ENCODE measurements at regions not wholly inside any gene's neighbourhood (a gene's known extent, or its start where the extent isn't known, plus 50 kb on each side); places are given as distances from the start of the nearest gene placed in this dataset.

DNA sequence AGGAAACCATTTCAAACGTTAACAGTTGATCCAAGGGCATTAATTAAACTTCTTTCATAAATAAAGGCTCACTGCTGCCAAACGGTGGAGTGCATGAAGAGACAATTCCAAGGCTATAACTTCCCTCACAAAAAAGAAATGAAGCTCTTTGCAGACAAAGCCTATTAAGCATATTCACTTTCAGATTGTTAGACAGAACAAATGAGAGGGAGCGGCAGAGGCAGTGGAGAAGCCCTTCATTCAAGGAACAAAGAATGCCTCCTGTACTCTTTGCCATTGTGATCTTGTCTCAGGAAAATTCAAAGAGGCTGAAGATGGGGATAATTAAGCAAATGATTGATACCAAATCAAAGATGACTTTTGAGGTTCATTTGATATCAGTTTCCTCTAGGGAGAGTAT, 370.5 kb upstream of the FAT1 start:
- intact Hi-C loops (cut with micrococcal nuclease): no loop called here
- Mint-ChIP-seq H3K4me3 (no peak overlapping the region), H3K9me3 (peaks cover 11 to 20% of the 10 kb centered on the region in 2 donors), H3K27me3 (ENCODE audit: low read depth in 2 of 2) (no peaks in the 10 kb centered on the region), H3K4me1 (no peaks in the 10 kb centered on the region), H3K36me3 (no peaks in the 10 kb centered on the region), H3K27ac (no peak overlapping the region)
- 82% methylated on average over 3 of the region's 3 CpGs for WGBS (ENCODE audit: insufficient coverage)
- ATAC-seq (no peak), DNase-seq (no peak)
- no peaks in the 10 kb centered on the region for H3K4me1 ChIP-seq (ENCODE audit: control insufficient read depth, insufficient read depth, low read length)
- H3K4me3 ChIP-seq (ENCODE audit: low read length): no peak overlapping the region
- H3K36me3 ChIP-seq (ENCODE audit: control insufficient read depth, insufficient read depth, low read length): no peaks in the 10 kb centered on the region
- no peaks in the 10 kb centered on the region for H3K27me3 ChIP-seq (ENCODE audit: control insufficient read depth, insufficient read depth, low read length)
- TF ChIP-seq, protein P1, sequence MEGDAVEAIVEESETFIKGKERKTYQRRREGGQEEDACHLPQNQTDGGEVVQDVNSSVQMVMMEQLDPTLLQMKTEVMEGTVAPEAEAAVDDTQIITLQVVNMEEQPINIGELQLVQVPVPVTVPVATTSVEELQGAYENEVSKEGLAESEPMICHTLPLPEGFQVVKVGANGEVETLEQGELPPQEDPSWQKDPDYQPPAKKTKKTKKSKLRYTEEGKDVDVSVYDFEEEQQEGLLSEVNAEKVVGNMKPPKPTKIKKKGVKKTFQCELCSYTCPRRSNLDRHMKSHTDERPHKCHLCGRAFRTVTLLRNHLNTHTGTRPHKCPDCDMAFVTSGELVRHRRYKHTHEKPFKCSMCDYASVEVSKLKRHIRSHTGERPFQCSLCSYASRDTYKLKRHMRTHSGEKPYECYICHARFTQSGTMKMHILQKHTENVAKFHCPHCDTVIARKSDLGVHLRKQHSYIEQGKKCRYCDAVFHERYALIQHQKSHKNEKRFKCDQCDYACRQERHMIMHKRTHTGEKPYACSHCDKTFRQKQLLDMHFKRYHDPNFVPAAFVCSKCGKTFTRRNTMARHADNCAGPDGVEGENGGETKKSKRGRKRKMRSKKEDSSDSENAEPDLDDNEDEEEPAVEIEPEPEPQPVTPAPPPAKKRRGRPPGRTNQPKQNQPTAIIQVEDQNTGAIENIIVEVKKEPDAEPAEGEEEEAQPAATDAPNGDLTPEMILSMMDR (IDR thresholded peaks at IDR 0.05): no peak
- peaks cover 3% of the 10 kb centered on the region for H3K9me3 ChIP-seq (ENCODE audit: control insufficient read depth, insufficient read depth, low read length)
- H3K27ac ChIP-seq (ENCODE audit: low read length): no peak overlapping the region

DNA sequence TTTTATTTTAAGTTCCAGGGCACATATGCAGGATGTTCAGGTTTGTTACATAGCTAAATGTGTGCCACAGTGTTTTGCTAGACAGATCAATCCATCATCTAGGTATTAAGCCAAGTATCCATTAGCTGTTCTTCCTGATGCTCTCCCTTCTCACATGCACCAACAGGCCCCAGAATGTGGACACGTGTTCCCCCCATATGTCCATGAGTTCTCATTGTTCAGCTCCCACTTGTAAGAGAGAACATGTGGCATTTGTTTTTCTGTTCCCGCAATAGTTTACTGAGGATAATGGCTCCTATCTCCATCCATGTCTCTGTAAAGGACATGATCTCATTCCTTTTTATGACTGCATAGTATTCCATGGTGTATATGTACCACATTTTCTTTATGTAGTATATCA, 374.8 kb upstream of the FAT1 start:
- H3K4me1 Mint-ChIP-seq: no peaks in the 10 kb centered on the region
- no peak overlapping the region for H3K4me3 ChIP-seq (ENCODE audit: low read length)
- peaks cover 9 to 16% of the 10 kb centered on the region in 2 donors for H3K9me3 Mint-ChIP-seq
- DNase-seq: no peak
- intact Hi-C loops (cut with micrococcal nuclease): no loop called here
- no peak overlapping the region for H3K27ac Mint-ChIP-seq
- no peaks in the 10 kb centered on the region for H3K4me1 ChIP-seq (ENCODE audit: control insufficient read depth, insufficient read depth, low read length)
- H3K27ac ChIP-seq (ENCODE audit: low read length): no peak overlapping the region
- no peak for ATAC-seq
- no peaks in the 10 kb centered on the region for H3K36me3 ChIP-seq (ENCODE audit: control insufficient read depth, insufficient read depth, low read length)
- H3K36me3 Mint-ChIP-seq: no peaks in the 10 kb centered on the region
- no peaks in the 10 kb centered on the region for H3K27me3 ChIP-seq (ENCODE audit: control insufficient read depth, insufficient read depth, low read length)
- H3K27me3 Mint-ChIP-seq (ENCODE audit: low read depth in 2 of 2): no peaks in the 10 kb centered on the region
- TF ChIP-seq, protein P1 (IDR thresholded peaks at IDR 0.05): no peak
- H3K9me3 ChIP-seq (ENCODE audit: control insufficient read depth, insufficient read depth, low read length): peaks cover 3% of the 10 kb centered on the region
- WGBS (ENCODE audit: insufficient coverage): 44% methylated on average over 2 of the region's 2 CpGs
- no peak overlapping the region for H3K4me3 Mint-ChIP-seq

DNA sequence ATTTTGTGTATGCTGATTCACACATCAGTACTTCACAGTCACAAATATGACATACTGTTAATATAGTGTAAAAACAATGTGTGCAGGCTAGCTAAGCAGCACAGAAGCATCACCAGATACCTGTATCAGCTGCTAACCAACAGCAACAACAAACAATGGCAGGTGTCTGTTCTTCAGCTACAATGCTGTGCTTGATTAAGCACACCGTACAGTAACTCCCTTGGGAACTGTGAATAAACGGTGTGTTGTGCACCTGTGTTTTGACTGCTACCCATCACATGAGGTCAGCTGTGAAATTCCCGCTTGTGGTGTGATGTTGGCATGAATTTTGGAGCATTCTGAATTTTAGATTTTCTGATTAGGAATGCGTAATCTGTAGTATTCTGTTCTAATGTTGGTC, 379.7 kb upstream of the FAT1 start:
- Mint-ChIP-seq H3K27me3 (ENCODE audit: low read depth in 2 of 2) (no peaks in the 10 kb centered on the region), H3K36me3 (no peaks in the 10 kb centered on the region), H3K9me3 (peaks cover 8 to 20% of the 10 kb centered on the region in 2 donors), H3K27ac (no peak overlapping the region), H3K4me1 (no peaks in the 10 kb centered on the region), H3K4me3 (no peak overlapping the region)
- ATAC-seq (no peak), DNase-seq (no peak)
- Histone ChIP-seq H3K9me3 (ENCODE audit: control insufficient read depth, insufficient read depth, low read length) (no peaks in the 10 kb centered on the region), H3K27me3 (ENCODE audit: control insufficient read depth, insufficient read depth, low read length) (no peaks in the 10 kb centered on the region), H3K4me3 (ENCODE audit: low read length) (no peak overlapping the region), H3K36me3 (ENCODE audit: control insufficient read depth, insufficient read depth, low read length) (no peaks in the 10 kb centered on the region), H3K4me1 (ENCODE audit: control insufficient read depth, insufficient read depth, low read length) (no peaks in the 10 kb centered on the region), H3K27ac (ENCODE audit: low read length) (no peak overlapping the region)
- WGBS (ENCODE audit: insufficient coverage): 86% methylated on average over 4 of the region's 4 CpGs
- TF ChIP-seq, protein P1 (IDR thresholded peaks at IDR 0.05): no peak
- intact Hi-C loops (cut with micrococcal nuclease): no loop called here

DNA sequence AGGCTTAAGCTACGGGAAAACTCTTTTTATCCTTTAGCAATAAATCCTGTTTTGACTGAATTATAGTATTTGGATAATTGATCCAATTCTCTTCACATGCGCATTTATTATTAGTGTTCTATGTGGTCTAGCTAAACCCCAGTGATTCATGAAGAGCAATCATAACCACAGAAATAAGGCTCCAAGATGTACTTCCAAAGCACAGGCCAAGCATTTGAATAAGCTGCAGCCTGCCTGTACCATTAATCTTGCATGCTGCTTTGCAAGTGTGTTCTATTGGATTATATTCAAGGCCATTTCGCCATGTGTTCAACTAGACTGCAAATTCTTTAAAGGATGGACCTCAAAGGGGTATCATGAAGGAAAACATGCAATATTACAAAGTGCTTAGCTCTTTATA, 385.2 kb upstream of the FAT1 start:
- Histone ChIP-seq H3K4me1 (ENCODE audit: control insufficient read depth, insufficient read depth, low read length) (no peaks in the 10 kb centered on the region), H3K4me3 (ENCODE audit: low read length) (no peak overlapping the region), H3K27me3 (ENCODE audit: control insufficient read depth, insufficient read depth, low read length) (no peaks in the 10 kb centered on the region), H3K9me3 (ENCODE audit: control insufficient read depth, insufficient read depth, low read length) (no peaks in the 10 kb centered on the region), H3K36me3 (ENCODE audit: control insufficient read depth, insufficient read depth, low read length) (no peaks in the 10 kb centered on the region), H3K27ac (ENCODE audit: low read length) (no peak overlapping the region)
- ATAC-seq (no peak), DNase-seq (no peak)
- Mint-ChIP-seq H3K36me3 (no peaks in the 10 kb centered on the region), H3K27ac (no peak overlapping the region), H3K9me3 (peaks cover 4 to 18% of the 10 kb centered on the region in 2 donors), H3K4me3 (no peak overlapping the region), H3K27me3 (ENCODE audit: low read depth in 2 of 2) (no peaks in the 10 kb centered on the region), H3K4me1 (no peaks in the 10 kb centered on the region)
- intact Hi-C loops (cut with micrococcal nuclease): no loop called here
- 86% methylated on average over 2 of the region's 3 CpGs for WGBS (ENCODE audit: insufficient coverage)
- TF ChIP-seq, protein P1 (IDR thresholded peaks at IDR 0.05): no peak
